Loucy (cell line): ENCODE measurements at regions not wholly inside any gene's neighbourhood (a gene's known extent, or its start where the extent isn't known, plus 50 kb on each side); places are given as distances from the start of the nearest gene placed in this dataset.

Experiments
- H2AFZ ChIP-seq: fragments of 200-600 bp; sonication (generic); 2 replicates; pipeline ENCODE4 v1.6.0; 2016; ENCODE audit warnings: antibody characterized with exemption, mild to moderate bottlenecking, low read length, moderate library complexity
- H3F3A ChIP-seq: fragments of 200-600 bp; 2 replicates; pipeline ENCODE4 v1.6.0; 2016; ENCODE audit warnings: antibody characterized with exemption, low read depth, mild to moderate bottlenecking
- H3K27me3 ChIP-seq: fragments of 200-600 bp; sonication (generic); 2 replicates; pipeline ENCODE4 v1.6.1; 2014; ENCODE audit warnings: low read length, mild to moderate bottlenecking; ENCODE audit not compliant: insufficient read depth, poor library complexity, severe bottlenecking
- H3K36me3 ChIP-seq: fragments of 200-600 bp; sonication (generic); 2 replicates; pipeline ENCODE4 v1.6.1; 2016; ENCODE audit warnings: low read length; ENCODE audit not compliant: insufficient read depth
- H3K4me1 ChIP-seq: fragments of 200-600 bp; sonication (generic); 2 replicates; pipeline ENCODE4 v1.5.1; 2014; ENCODE audit warnings: low read length, mild to moderate bottlenecking; ENCODE audit not compliant: insufficient read depth, poor library complexity, severe bottlenecking
- H3K4me2 ChIP-seq: fragments of 200-600 bp; sonication (generic); 2 replicates; pipeline ENCODE4 v1.6.0; 2014; ENCODE audit warnings: antibody characterized with exemption, low read length, low read depth, mild to moderate bottlenecking; ENCODE audit not compliant: poor library complexity, severe bottlenecking
- H3K4me3 ChIP-seq: fragments of 200-600 bp; sonication (generic); 2 replicates; pipeline ENCODE4 v1.5.1; 2014; ENCODE audit warnings: low read length, mild to moderate bottlenecking, mixed read lengths; ENCODE audit not compliant: poor library complexity, severe bottlenecking
- H3K79me2 ChIP-seq: fragments of 200-600 bp; sonication (generic); 2 replicates; pipeline ENCODE4 v1.6.1; 2014; ENCODE audit warnings: low read length; ENCODE audit not compliant: insufficient read depth
- H3K9ac ChIP-seq: fragments of 200-600 bp; sonication (generic); 2 replicates; pipeline ENCODE4 v1.6.0; 2014; ENCODE audit warnings: mild to moderate bottlenecking, low read depth, low read length, moderate library complexity; ENCODE audit not compliant: poor library complexity, severe bottlenecking
- H3K9me2 ChIP-seq: fragments of 200-600 bp; sonication (generic); replicated peaks from 2 replicates; pipeline ENCODE4 v1.6.1; 2016; ENCODE audit warnings: low read depth, low read length, mixed read lengths
- H3K9me3 ChIP-seq: fragments of 200-600 bp; sonication (generic); 2 replicates; pipeline ENCODE4 v1.6.1; 2014; ENCODE audit warnings: mild to moderate bottlenecking, antibody characterized with exemption, low read length, low read depth; ENCODE audit not compliant: insufficient read depth
- H4K20me1 ChIP-seq: fragments of 200-600 bp; sonication (generic); 2 replicates; pipeline ENCODE4 v1.6.0; 2014; ENCODE audit warnings: antibody characterized with exemption, low read length, mild to moderate bottlenecking; ENCODE audit not compliant: insufficient read depth, poor library complexity, severe bottlenecking
- EZH2phosphoT487 ChIP-seq: fragments of 200-600 bp; IDR thresholded peaks from 2 replicates; pipeline ENCODE4 v1.6.1; 2018; ENCODE audit warnings: antibody characterized with exemption, mild to moderate bottlenecking, moderate library complexity, borderline replicate concordance
- TF ChIP-seq, protein P1 (sequence below): fragments of 200-600 bp; sonication (generic); conservative IDR thresholded peaks from 2 replicates; pipeline ENCODE4 v1.5.1; 2014; ENCODE audit warnings: mild to moderate bottlenecking, antibody characterized with exemption, low read length

DNA sequence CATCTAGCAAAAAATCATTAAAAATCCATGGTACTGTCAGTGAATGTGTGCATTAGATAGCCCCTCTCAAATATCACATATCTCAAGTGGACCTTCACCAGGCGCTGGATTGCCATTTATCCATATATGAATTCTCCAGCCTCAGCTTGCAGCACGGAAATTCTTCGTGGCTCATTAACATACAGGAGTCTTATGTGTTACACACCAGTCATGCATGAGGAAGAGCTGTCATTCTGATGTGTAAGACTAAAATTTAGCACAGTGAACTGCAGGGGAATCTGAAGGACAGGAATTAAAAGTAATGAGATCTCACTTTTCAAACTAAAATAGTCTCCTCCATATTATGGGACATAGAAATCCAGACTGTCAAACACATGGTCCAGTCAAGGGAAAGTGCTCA, 542.4 kb upstream of the DPP6 start:
- Histone ChIP-seq H3K4me3 (no peak overlapping the region), H3K4me2 (no peak overlapping the region), H3K9me3 (0 out of 2 replicates have a peak, but pooled peaks cover 3% of the 10 kb centered on the region), H4K20me1 (no peaks in the 10 kb centered on the region), H3K9ac (no peak overlapping the region), H3K9me2 (no peaks in the 10 kb centered on the region), H3K27me3 (no peaks in the 10 kb centered on the region), H3K4me1 (no peaks in the 10 kb centered on the region), H3K79me2 (no peaks in the 10 kb centered on the region), H3F3A (no peaks in the 10 kb centered on the region), H2AFZ (no peak overlapping the region), H3K36me3 (no peaks in the 10 kb centered on the region)
- TF ChIP-seq EZH2phosphoT487, result no peak
- TF ChIP-seq, protein P1, sequence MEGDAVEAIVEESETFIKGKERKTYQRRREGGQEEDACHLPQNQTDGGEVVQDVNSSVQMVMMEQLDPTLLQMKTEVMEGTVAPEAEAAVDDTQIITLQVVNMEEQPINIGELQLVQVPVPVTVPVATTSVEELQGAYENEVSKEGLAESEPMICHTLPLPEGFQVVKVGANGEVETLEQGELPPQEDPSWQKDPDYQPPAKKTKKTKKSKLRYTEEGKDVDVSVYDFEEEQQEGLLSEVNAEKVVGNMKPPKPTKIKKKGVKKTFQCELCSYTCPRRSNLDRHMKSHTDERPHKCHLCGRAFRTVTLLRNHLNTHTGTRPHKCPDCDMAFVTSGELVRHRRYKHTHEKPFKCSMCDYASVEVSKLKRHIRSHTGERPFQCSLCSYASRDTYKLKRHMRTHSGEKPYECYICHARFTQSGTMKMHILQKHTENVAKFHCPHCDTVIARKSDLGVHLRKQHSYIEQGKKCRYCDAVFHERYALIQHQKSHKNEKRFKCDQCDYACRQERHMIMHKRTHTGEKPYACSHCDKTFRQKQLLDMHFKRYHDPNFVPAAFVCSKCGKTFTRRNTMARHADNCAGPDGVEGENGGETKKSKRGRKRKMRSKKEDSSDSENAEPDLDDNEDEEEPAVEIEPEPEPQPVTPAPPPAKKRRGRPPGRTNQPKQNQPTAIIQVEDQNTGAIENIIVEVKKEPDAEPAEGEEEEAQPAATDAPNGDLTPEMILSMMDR, result no peak

DNA sequence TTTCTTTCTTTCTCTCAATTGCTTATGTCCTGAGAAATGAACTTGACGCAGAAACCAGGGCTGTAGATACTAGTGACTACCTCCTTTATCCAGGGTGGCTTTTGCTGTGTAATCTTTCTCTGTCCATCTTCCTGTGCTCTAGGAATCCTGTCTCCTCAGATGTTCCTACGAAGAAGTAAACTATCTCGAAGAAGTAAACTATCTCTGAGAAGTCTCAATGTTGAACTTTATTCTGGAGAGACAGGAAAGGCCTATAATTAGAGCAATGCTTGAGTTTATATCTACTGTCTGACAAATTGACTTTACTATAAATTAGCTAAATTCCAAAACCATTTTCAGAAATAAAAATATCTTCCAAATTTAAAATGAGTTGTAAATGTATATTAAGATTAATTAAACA, 541.5 kb upstream of the DPP6 start:
- no peak for TF ChIP-seq EZH2phosphoT487
- TF ChIP-seq, protein P1, result no peak
- Histone ChIP-seq H3K9ac (no peak overlapping the region), H3K4me3 (no peak overlapping the region), H3K4me1 (no peaks in the 10 kb centered on the region), H3K9me3 (0 out of 2 replicates have a peak, but pooled peaks cover 3% of the 10 kb centered on the region), H3K9me2 (no peaks in the 10 kb centered on the region), H3K4me2 (no peak overlapping the region), H3K36me3 (no peaks in the 10 kb centered on the region), H3K79me2 (no peaks in the 10 kb centered on the region), H2AFZ (no peak overlapping the region), H4K20me1 (no peaks in the 10 kb centered on the region), H3K27me3 (no peaks in the 10 kb centered on the region), H3F3A (no peaks in the 10 kb centered on the region)

DNA sequence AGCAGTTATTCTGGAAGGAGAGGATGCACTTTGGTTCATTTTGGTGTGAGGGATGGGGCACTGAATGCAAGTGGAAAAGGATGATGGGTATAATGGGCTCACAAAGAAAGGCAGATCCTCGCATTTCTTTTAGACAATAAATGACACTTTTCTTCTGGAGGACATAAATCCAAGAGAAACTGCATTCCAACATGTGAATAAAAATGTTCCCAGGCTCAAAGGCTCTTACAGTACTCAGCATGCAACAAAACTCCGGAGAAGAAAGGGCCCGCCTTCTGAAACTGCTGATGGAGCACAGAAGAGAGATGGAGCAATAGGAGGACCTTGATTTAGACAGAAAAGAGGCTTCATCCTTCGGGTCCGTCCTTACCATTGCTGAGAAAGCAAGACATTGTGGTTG, 538.2 kb upstream of the DPP6 start:
- H4K20me1 ChIP-seq, result no peaks in the 10 kb centered on the region
- TF ChIP-seq EZH2phosphoT487, result no peak
- TF ChIP-seq, protein P1, result no peak
- no peaks in the 10 kb centered on the region for H3K27me3 ChIP-seq
- H3K9me3 ChIP-seq, result 0 out of 2 replicates have a peak, but pooled peaks cover 3% of the 10 kb centered on the region
- no peaks in the 10 kb centered on the region for H3K9me2 ChIP-seq
- H2AFZ ChIP-seq, result no peak overlapping the region
- no peaks in the 10 kb centered on the region for H3F3A ChIP-seq
- no peaks in the 10 kb centered on the region for H3K79me2 ChIP-seq
- H3K4me2 ChIP-seq, result no peak overlapping the region
- no peak overlapping the region for H3K4me3 ChIP-seq
- H3K4me1 ChIP-seq, result no peaks in the 10 kb centered on the region
- H3K9ac ChIP-seq, result no peak overlapping the region
- no peaks in the 10 kb centered on the region for H3K36me3 ChIP-seq
